ENCODE measurements at regions not wholly inside any gene's neighbourhood (a gene's known extent, or its start where the extent isn't known, plus 50 kb on each side); places are given as distances from the start of the nearest gene placed in this dataset.

GRCh38 chr5:2909035-2909434, 157.6 kb upstream of the IRX2 start:
- DNase-seq (ENCODE audit: insufficient read length, low spot score) = no peak
- TF ChIP-seq, protein P1, sequence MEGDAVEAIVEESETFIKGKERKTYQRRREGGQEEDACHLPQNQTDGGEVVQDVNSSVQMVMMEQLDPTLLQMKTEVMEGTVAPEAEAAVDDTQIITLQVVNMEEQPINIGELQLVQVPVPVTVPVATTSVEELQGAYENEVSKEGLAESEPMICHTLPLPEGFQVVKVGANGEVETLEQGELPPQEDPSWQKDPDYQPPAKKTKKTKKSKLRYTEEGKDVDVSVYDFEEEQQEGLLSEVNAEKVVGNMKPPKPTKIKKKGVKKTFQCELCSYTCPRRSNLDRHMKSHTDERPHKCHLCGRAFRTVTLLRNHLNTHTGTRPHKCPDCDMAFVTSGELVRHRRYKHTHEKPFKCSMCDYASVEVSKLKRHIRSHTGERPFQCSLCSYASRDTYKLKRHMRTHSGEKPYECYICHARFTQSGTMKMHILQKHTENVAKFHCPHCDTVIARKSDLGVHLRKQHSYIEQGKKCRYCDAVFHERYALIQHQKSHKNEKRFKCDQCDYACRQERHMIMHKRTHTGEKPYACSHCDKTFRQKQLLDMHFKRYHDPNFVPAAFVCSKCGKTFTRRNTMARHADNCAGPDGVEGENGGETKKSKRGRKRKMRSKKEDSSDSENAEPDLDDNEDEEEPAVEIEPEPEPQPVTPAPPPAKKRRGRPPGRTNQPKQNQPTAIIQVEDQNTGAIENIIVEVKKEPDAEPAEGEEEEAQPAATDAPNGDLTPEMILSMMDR (IDR thresholded peaks at IDR 0.05; ENCODE audit: insufficient read depth, missing control alignments) = no peak
- no peak for FAIRE-seq

GRCh38 chr5:2908086-2908485, 156.6 kb upstream of the IRX2 start:
- DNase-seq (ENCODE audit: insufficient read length, low spot score) (no peak), FAIRE-seq (no peak)

DNA sequence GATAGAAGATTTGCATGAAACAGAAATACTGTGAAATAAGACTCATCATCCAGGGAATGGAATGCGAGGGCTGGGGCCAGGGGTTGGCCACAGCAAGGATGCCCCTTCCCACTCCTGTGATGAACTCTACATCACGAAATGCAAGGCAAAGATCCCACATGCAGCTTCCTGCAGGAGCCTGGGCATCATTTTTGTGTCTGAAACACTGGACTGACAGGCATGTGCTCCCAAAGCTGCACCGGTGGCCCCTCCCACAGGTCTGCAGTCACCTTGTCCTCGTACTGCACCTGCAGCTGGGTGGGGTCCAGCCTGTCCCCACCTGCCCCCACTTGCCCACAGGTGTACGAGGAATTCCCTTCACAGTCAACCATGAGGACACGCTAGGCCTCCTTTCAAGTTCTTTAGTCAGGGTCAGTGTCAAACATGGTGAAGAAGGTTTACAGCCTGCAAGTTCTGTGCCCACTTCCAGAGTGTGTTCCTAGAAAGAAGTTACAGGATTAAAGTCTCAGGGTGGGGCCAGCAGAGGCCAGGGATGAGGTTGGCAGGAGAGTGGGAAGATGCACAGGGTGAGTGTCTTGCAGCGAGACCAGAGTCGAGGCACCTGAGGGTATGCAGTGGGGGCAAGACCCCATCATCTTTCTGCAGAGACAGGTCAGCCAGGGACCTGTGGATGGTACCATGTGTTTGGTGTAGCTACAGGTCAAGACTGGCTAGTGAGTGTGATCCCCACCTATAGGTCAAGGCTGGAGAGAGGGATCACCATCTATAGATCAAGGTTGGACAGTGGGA, 155.0 kb upstream of the IRX2 start:
- DNase-seq (ENCODE audit: insufficient read length, low spot score) (no peak), FAIRE-seq (no peak)
- TF ChIP-seq, protein P1 (IDR thresholded peaks at IDR 0.05; ENCODE audit: insufficient read depth, missing control alignments) = no peak

More at GRCh38 chr5:2908086-2908485, 156.6 kb upstream of the IRX2 start:
- TF ChIP-seq, protein P1 (IDR thresholded peaks at IDR 0.05; ENCODE audit: insufficient read depth, missing control alignments) = no peak

DNA sequence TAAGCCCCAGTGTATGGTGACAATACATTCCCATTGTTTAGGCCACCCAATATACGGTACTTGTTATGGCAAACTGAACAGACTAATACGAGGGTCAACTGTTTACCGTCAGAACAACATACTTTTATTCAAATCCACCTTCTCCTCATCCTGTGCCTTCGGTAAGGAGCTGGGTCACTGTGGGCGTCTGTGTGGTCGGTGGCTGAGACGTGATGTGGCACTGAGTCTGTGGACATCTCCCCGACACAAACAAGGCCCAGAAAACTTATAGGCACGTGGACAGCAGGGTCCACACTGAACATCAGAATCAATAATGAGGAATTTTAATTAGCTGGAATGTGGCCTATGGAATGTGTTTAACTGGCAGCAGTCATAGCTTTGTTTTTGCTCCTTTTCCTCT, 154.3 kb upstream of the IRX2 start:
- DNase-seq (ENCODE audit: insufficient read length, low spot score) (no peak), FAIRE-seq (no peak)
- TF ChIP-seq, protein P1 (IDR thresholded peaks at IDR 0.05; ENCODE audit: insufficient read depth, missing control alignments) = no peak

DNA sequence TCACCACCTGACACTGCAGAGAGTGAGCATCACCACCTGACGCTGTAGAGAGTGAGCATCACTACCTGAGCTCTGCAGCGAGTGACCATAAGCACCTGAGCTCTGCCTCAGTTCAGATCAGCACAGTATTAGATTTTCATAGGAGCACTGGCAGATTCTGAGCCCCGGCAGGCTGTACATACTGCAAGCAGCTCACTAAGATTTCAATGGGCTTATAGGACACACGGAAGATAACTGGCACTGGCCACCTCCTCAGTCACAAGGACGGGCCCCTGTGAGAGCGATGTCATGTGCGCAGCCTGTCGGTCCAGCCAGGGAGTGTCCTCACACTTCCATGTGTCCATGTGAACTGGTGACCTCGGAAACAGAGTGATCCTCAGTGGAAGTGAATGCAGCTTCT, 153.5 kb upstream of the IRX2 start:
- TF ChIP-seq, protein P1 (IDR thresholded peaks at IDR 0.05; ENCODE audit: insufficient read depth, missing control alignments) = no peak
- no peak for DNase-seq (ENCODE audit: insufficient read length, low spot score)
- no peak for FAIRE-seq

DNA sequence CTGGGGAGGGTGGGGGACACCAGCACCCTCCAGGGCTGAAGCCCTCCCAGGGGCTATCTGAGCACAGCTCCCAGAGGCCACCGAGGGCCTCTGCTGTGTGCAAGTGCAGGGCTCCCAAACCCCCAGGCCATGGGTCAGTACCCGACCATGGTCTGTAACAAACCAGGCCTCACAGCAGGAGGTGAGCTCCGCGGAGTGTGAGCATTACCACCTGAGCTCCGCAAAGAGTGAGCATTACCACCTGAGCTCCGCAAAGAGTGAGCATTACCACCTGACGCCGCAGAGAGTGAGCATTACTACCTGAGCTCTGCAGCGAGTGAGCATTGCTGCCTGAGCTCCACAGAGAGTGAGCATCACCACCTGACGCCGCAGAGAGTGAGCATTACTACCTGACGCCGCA, 152.9 kb upstream of the IRX2 start:
- FAIRE-seq (no peak), DNase-seq (ENCODE audit: insufficient read length, low spot score) (no peak)
- TF ChIP-seq, protein P1 (IDR thresholded peaks at IDR 0.05; ENCODE audit: insufficient read depth, missing control alignments) = no peak
